Dedifferentiated amniotic fluid mesenchymal stem cell (primary cell): ENCODE measurements at regions not wholly inside any gene's neighbourhood (a gene's known extent, or its start where the extent isn't known, plus 50 kb on each side); places are given as distances from the start of the nearest gene placed in this dataset.

ENCODE experiments used
- DNase-seq: peaks from one replicate; pipeline ENCODE4 v3.0.0-alpha.2; 2016; ENCODE audit errors: extremely low spot score

DNA sequence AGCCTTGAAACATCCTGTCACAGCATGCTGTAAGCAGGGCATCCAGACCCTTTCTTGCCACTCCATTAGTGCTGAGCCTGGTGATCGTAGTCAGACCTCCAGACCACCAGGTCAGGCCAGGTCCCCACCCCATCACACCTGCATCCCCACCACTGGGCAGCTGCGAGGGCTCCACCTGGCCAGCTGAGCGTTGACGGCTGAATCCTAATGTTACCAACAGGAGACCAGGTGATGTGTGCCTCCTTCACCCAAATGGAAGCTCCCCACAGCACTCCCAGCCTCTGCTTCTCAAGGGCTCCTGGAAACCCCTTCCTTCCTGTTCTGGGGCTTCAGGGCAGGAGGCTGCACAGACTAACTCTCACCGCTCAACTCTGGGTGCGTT, 189.4 kb downstream of the C16orf95 start:
- no peak for DNase-seq

DNA sequence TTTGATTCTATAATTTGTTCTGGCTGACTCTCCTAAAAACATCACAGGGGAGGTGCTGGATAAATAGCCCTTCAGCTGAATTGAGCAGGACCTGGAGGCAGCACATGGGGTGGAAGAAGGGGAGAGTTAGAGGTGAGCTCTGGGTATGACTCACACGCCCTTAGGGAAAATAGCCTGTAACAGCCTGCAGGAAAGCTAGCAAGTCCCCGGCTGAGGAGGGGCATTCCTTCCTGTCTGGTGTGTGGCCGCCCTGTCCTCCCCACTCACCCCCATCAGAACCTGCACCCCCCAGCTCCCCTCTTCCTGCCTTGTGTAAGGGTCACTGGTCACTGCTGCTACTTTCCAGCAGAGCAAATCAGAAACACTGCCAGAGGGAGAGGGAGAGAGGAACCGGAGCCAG, 187.4 kb downstream of the C16orf95 start:
- DNase-seq, result no peak

DNA sequence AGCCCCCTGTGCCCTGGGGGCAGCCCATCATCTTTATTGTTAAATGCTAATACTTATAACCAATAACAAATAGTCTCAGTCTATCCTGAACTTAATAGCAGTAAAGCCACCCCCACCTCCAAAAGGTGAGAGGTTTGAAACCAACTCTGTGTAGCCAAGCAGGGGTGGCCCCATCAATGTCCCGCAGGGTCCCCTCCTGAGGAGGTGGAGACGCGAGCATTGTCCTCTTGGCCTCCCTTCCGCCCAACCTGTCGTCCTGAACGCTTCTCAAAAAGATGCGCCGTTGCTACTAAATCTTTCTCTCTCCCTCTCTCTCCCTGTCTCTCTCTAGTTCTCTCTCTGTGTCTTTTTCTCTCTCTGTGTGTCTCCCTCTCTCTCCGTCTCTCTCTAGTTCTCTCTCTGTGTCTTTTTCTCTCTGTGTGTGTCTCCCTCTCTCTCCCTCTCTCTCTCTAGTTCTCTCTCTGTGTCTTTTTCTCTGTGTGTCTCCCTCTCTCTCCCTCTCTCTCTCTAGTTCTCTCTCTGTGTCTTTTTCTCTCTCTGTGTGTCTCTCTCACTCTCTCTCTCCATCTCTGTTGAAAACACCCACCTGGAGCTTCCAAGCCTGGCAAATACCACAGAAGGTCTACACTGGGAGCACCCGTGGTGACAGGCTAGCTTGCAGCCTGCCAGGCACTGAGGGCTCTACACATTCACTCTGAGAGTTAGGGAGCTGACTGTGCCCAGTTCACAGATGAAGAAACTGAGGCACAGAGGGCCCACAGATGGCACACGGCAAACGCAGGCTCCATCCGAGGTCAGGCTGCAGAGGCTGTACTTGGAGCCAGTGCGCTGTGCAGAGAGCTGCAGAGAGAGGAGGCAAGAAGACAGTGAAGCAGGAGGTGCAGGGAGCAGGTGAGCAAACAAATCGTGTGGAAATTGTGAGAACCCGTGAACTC, 185.9 kb downstream of the C16orf95 start:
- DNase-seq, result no peak

DNA sequence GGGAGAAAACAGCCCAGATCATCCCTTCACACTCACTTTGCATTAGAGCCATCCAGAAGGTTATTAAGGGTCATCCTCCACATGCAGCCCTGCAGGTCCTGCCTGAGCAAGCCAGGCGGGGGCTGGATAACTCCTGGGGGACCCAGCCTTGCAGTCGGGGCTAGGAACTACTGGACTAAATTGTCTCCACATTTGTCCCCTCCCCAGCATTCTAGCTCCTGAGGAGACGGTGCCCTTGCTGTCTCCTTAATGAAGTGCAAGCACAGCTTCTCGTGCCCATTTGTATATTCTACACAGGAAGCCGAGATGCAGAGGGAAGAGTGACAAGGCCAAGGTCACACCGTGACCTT, 185.2 kb downstream of the C16orf95 start:
- no peak for DNase-seq

DNA sequence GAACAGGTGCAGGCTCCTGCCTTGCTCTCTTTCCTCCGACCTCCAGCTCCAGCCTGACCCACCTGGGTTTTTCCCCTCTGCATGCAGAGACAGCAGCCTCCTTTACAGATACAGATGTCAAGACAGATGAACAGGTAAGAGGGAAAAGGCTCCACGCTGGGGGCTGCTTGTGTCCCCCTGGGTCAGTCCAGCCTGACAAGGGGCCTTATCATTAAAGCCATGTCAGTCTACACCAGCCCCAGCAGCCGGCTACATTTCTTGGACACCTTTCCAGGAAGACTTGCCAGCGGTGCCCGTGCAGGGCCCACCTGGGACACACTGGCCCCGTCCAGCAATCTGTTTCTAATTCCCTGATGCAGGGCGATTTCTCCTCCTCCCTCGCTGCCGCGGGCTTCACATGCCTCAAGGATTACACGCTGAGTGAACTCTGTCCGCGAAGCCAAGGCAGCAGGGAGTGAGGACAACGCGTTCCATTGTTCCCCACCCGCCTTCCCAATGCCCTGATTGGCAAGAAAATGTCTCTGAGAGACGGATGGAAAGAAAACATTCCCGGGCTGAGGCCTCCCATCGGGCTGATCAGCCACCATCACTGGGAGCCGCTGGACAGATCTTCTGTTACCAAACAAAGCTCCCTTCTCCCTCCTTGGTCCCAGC, 184.7 kb downstream of the C16orf95 start:
- DNase-seq, result peak; percentile 82

DNA sequence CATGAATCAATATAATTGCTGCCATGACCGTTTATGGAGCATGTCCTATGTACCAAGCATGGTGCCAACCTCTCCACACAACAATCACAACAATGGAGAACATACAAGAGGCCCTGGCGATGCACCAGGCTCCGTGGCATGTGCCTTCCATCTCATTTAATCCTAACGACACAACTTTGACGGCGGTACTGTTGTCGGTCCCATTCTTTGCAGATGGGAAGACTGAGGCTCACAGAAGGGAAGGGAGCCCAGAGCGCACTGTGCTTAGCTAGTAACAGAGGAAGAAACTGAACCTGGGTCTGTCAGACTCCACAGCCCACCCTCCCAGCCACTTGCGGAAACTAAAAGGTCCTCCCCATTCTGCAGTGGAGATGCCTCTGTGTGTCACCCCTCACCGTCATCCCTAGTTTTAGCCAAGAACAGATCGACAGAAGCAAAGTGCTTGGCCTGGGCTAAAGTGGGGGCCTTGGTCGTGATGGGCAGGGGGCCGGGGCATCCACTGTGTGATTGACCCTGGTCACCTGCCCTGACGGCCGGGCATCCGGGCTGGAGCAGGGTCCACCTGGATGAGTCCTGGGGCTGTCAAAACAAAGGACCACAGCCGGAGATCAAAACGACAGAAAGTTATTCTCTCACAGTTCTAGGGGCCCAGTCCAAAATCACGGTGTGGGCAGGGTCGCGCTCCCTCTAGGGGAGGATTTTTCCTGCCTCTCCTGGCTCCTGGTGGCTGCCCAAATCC, 183.9 kb downstream of the C16orf95 start:
- no peak for DNase-seq

DNA sequence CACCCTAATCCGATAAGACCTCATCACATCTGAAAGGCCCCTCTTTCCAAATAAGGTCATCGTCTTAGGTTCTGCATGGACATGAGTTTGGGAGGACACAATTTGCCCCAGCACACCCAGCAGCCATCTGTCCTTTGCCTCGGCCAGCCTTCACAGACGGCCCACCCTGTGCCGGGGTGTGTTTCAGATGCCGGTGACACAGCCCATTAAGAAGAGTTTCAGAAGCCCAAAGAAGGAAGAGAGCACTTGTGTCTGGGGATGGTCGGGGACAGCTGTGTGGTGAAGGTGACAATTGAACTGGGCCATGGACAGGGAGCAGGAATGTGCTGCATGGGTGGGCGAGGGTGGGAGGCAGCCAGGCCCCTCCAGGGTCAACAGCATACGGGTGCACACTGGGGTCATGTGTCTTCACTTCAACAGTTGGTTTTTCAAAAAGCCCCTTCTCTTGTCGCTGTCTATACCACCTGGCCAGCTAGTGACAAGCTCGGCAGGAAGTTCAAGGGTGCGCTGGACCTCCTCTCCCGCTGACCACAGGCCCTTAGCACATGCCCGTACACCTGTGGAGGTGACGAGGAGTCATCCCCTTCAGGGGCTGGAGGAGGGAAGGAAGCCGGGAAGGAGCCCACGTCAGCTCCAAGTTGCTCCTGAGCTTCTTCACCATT, 183.1 kb downstream of the C16orf95 start:
- DNase-seq, result no peak

DNA sequence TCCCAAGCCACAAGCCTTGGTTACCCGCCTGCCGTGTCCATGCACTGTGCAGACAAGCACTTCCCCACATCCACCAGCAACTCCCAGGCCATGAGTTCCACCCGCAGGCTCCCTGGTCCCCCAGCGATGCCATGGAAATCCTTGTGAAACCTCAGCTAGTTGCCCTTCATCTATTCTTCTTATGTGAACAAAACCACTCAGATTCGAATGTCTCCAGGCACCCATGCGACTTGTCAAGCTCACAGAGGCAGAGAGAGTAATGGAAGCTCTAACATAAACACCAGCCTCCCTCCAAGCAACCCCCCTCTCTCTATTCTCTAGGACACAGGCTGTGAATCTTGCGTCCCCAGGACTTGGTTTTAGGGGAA, 182.6 kb downstream of the C16orf95 start:
- DNase-seq, result no peak

DNA sequence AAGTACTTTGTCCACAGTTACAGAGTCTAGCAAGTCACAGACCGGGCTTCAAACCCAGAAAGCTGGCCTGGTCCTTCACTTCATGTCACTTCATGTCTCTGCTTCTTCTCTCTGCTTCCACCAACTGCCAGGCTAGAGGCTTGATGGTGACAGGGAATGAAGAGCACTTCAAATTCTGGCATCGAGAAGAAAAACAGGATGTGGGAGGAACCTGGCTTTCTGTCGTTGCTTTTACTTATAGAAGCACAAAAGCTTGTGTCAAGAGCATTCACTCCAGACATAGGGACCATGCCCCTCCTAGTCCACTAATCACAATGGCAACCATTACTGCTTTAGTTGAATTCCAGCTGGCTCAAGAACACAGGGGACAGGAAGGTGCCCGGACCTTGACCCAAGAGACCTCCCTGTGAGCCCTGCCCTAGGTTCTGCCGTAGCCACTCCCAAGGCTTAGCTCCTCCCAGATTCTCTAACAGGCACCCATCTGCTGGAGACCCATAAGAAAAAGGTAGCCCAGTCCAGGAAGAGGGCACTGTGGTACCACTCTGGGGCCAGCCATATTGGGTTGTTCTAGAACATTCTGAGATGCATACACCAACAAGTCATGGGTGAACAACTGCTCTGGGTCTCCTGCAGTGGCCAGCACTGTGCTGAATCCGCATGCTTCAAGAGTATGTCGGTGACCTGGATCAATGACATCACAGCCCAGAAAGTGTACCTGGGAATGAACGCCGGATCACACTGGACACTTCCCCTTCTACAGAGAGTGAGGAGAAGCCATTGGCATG, 181.8 kb downstream of the C16orf95 start:
- DNase-seq, result no peak

DNA sequence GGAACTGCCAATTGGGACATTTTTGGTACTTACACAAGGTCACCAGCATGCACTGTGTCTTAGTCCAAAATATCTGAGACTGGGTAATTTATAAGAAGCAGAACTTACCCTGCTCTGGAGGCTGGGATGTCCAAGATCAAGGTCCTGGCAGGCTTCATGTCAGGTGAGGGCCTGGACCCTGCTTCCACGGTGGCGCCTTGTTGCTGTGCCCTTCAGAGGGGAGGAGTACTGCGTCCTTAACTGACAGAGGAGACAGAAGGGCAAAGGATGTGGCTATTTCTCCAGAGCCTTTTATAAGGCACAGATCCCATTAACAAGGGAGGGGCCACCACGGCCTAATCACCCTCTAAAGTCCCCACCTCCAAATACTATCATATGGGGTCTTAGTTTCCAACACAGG, 178.9 kb downstream of the C16orf95 start:
- DNase-seq, result no peak

DNA sequence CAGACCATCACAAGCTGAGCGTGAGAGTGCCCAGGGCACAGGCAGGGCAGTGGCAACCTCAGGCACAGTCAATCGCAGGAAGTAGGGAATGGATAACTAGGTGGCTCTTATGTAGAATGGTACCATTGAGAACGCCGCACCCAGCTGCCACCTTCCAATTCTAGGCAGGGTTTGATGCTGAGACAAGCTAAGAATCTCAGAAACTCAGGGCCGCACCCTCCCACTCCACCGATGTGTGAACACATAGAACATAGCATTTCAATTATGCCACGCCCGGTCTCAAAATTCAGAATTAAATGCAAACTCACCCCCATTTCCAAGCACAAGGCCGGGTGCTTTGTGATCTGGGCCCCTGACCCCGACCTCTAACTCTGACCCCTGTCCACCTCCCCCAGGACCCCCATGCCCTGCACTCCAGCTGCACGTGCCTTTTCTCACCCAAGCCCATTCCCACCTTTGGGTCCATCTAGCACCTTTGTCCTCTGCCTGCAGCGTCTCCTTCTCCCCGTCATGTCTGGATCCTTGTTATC, 178.4 kb downstream of the C16orf95 start:
- no peak for DNase-seq

DNA sequence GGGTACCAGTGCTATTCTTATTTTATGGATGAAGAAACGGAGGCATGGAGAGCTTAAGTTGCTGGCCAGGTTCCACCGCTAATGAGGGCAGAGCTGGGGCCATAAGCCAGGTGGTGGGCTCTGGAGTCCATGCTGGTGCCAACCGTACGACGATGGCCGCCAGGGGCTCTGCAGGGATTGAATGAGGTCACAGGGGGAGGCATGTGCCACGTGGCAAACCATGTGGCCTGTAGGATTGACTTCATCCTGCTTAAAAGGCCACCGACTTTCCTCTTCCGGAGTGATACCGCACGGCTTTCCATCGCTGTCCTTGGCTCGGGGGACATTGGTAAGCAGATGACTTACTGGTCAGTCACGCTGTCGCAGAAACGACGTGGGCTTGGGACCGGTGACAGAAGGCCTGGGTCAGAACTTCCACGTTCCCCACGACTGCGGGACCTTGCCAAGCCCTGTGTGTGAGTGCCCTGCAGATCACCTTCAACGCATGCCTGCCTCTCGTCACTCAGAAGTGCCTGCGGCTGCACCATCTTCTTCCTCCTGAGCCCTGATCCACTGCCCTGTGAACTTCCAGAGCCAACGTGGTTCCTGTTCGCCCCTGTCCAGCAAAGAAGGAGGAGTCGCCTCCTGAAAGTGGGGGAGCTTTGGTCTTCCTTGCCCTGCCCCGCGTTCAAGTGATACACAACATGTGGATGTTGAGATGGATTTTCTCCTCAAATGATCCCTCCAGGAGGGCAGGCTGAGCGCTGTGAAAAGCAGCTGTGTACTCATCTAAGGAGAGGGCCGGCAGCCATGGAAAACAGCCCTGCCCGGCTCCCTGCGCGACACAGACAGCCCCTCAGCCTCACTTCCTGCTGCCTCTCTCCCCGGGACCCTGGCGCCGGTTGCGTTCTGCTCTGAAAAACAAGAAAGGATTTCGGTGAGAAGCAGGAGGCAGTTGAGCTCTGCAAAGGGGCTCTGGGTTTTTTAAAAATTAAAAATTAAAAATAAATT, 176.7 kb downstream of the C16orf95 start:
- DNase-seq, result no peak

DNA sequence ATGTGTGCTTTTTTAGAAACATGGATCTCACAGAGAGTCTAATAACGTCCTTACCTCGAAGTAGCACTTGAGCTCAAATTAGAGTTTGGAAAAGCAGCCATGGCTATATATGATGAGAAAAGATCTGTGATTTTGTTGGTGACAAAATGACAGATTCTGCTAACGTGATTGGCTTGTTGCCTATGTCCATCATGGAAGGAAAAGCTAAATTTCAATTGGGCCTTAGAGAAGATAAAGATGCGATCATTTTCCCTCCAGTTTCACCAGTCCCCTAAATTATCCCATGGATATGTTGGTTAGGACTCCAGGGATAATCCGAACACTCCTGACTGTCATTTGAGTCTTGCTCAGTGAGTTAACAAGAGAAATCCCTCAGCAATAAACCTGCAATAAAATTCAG, 175.8 kb downstream of the C16orf95 start:
- DNase-seq, result no peak

DNA sequence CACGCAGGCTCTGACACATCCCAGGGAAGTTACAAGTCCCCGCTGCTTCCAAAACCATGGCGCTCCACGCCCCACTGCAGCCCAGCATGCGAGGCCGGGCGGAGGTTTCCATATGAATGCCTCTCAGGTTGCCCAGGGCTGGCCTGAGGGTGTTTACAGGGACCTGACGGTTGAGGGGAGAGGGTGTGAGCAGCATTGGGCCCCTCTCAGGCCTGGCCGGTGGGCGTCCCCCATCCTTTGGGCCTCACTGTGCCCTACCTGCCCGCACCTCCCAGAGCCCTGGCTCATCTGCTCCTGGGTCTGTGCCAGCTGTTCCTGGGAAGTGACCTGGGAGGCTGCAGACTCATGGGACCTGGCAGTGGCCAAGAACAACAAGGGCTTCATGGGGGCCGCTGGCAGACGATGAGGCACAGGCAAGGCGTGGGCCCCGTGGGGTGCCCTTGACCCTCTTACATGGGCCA, 173.5 kb downstream of the C16orf95 start:
- no peak for DNase-seq

DNA sequence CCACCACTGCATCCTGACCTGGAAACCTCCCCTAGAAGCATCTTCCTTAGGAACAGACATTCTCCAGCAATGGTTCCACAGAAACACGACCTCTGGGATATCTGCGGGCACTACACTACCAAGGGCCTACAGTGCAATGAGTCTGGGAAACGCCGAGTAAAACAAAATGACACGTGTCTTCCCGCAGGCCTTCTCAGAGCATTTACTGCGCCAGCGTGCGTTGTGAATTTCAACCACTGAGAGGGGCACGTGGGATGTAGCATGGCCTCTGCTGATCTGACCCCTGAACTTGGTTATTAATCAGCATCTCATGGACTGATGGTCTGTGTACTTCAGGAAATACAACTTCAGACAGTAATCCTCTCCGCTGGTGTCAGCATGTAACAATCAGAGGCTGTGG, 173.0 kb downstream of the C16orf95 start:
- no peak for DNase-seq

DNA sequence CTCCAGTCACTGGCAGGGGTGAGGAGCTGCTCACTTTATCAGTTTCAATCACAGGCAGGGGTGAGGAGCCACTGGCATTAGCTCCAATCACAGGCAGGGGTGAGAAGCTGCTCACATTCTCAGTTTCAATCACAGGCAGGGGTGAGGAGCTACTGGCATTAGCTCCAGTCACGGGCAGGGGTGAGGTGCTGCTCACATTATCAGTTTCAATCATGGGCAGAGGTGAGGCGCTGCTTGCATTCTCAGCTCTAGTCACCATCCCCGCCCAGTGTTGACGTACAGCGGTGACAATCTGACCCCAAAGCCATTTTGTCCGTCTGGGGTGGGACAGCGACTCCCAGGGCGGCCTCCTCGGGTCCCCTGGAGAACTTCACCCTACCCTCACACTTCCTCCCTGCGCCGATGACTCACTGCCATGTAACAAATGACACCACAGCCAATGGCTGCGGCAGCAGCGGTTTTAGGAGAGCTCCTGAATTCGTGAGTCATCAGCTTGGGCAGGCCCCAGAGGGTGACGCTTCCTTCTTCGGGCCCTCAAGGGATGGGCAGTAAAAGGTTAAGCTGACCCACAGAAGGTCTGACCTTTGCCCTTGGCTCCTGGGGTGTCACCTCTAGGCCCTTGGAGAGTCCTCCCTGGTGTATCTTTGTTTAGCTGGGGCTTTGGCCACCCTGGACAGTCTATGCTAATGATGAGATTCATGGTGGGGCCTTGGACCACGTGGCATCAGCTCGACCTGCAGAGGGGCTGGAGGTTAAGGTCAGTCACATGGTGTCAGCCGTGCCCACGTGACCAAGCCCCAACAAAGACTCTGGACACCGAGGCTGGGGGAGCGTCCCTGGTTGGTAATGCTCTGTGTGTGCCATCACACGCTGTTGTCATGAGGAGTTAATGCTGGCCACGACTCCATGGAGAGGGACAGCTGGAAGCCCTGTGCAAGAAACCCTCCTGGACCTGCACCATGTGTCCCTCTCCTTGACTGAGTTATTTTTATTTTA, 171.7 kb downstream of the C16orf95 start:
- no peak for DNase-seq

DNA sequence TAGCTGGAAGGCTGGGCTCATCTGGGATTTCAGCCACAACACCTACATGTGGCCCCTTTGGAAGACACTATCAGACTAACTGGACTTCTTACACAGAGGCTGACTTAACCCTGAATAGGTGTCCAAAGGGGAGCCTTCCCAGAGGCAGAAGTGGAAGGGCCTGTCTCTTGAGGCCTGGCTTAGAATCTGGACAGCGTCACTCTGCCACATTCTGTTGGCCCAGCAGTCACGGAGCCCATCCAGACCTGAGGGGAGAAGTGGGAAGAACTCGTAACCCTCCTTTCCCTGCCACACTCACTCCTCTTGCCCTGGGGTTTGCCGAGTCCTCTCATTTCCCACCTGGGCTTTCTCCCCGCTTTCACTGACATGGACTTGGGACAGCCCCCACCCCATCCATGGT, 170.5 kb downstream of the C16orf95 start:
- DNase-seq, result no peak

DNA sequence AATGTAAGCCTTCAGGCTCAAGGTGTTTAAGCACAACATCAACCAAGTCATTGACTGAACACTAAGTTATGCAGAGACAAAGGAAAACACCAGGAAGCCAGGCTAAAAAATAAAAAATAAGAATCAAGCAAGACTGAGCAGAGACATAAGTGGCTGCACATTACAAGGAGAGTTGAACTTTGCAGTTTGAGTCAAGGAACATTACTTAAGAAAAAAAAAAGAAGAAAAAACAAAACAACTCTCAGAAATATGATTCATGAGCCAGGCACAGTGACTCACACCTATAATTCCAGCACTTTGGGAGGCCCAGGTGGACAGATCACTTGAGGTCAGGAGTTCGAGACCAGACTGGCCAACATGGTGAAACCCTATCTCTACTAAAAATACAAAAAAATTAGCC, 168.1 kb downstream of the C16orf95 start:
- no peak for DNase-seq

DNA sequence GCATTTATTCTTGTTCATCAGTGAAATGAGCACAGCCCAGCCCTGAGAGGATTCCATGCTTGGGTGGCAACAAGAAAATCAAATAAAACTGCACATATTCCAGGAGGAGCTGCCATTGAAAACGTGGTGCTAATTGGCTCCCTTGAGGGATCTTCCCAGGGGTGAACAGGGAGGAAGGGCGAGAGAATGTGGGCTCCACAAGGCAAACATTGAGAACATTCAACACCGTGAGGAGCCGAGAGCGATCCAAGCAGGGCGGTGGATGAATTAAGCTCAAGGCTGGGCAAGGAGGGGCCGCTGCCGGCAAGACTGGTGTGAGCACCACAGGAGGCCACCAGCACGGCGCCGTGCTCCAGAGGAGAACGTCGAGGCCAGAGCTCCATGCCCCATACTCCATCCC, 166.9 kb downstream of the C16orf95 start:
- DNase-seq, result no peak
